ENCODE measurements at regions not wholly inside any gene's neighbourhood (a gene's known extent, or its start where the extent isn't known, plus 50 kb on each side); places are given as distances from the start of the nearest gene placed in this dataset.

DNA sequence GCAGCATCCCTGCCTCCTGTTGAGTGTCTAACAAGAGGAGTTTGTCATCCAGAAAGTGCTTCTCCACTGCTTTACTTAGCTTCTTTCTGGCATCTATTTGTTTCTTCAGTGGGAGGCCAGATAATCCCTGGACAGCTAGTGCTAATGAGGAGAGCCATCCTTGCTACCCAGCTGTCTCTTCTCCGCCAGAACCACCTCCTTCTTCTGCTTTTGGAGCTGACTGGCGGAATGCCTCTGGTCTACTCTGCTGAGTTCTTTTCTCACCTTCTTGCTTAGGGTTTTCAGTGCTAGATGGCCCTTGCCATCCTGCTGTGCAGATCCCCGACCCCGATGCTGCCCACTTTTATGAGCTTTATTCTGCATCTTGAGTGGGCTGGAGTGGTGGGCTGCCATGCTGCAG is 145.8 kb downstream of the GPBP1 start:
- TF ChIP-seq, protein P1, sequence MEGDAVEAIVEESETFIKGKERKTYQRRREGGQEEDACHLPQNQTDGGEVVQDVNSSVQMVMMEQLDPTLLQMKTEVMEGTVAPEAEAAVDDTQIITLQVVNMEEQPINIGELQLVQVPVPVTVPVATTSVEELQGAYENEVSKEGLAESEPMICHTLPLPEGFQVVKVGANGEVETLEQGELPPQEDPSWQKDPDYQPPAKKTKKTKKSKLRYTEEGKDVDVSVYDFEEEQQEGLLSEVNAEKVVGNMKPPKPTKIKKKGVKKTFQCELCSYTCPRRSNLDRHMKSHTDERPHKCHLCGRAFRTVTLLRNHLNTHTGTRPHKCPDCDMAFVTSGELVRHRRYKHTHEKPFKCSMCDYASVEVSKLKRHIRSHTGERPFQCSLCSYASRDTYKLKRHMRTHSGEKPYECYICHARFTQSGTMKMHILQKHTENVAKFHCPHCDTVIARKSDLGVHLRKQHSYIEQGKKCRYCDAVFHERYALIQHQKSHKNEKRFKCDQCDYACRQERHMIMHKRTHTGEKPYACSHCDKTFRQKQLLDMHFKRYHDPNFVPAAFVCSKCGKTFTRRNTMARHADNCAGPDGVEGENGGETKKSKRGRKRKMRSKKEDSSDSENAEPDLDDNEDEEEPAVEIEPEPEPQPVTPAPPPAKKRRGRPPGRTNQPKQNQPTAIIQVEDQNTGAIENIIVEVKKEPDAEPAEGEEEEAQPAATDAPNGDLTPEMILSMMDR (IDR thresholded peaks at IDR 0.05), result no peak
- H3K4me2 ChIP-seq (replicated peaks; ENCODE audit: extremely low read depth, low read length, poor library complexity, severe bottlenecking), result no peak overlapping the region
- Mint-ChIP-seq H3K36me3 (no peaks in the 10 kb centered on the region), H3K4me3 (no peak overlapping the region), H3K4me1 (no peaks in the 10 kb centered on the region), H3K27ac (no peak overlapping the region), H3K9me3 (peaks cover 0 to 4% (median 0%) of the 10 kb centered on the region in 7 donors), H3K27me3 (ENCODE audit: low read depth in 3 of 3) (peaks cover 0 to 2% (median 0%) of the 10 kb centered on the region in 3 donors)
- H3K79me2 ChIP-seq (ENCODE audit: insufficient read depth, low read length), result no peaks in the 10 kb centered on the region
- DNase-seq, result no peak
- no peak overlapping the region for H3K4me3 ChIP-seq (replicated peaks in 1 of 3; ENCODE audit: low read depth in 2 of 3, low read length in 3 of 3)
- no peak overlapping the region for H3K27ac ChIP-seq (ENCODE audit: low read depth in 1 of 2, low read length in 2 of 2)
- H4K20me1 ChIP-seq (ENCODE audit: insufficient read depth, low read length), result no peaks in the 10 kb centered on the region
- no peaks in the 10 kb centered on the region for H3K4me1 ChIP-seq (ENCODE audit: control insufficient read depth in 1 of 2, insufficient read depth in 2 of 2, low read length in 2 of 2)
- no peak overlapping the region for H3K9ac ChIP-seq (ENCODE audit: insufficient read depth, low read length, poor library complexity, severe bottlenecking)
- 93% methylated on average over 4 of the region's 4 CpGs for WGBS (ENCODE audit: insufficient coverage)
- no peak overlapping the region for H2AFZ ChIP-seq (ENCODE audit: insufficient read depth, low read depth, low read length, poor library complexity, severe bottlenecking)
- intact Hi-C loops (cut with micrococcal nuclease), result no loop called here
- H3K36me3 ChIP-seq (replicated peaks in 1 of 2; ENCODE audit: control insufficient read depth in 1 of 2, insufficient read depth in 2 of 2, low read length in 2 of 2), result no peaks in the 10 kb centered on the region
- H3K27me3 ChIP-seq (ENCODE audit: control insufficient read depth in 2 of 2, insufficient read depth in 2 of 2, low read length in 2 of 2), result no peaks in the 10 kb centered on the region
- no peaks in the 10 kb centered on the region for H3K9me3 ChIP-seq (replicated peaks in 1 of 2; ENCODE audit: control insufficient read depth in 1 of 2, insufficient read depth in 1 of 2, low read length in 2 of 2)

DNA sequence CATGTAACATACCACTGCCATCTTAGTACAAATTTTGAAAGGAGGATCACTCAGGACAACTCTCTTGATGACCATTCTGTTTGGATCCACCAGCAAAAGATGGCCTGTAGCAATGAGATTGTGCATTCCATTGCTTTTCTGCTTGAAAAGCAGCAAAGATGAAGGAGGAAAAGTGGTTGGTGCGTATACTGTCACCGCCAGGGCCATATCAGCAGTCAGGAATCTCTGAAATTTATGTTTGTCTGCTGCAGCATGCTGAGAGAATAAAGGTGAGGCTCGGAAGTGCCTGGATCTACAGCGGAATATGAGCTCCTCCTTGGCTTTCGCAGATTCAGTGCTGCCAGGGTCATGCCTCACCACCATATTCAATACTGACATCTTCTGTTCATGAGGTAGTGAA is 144.4 kb downstream of the GPBP1 start:
- H2AFZ ChIP-seq (ENCODE audit: insufficient read depth, low read depth, low read length, poor library complexity, severe bottlenecking), result no peak overlapping the region
- no peaks in the 10 kb centered on the region for H4K20me1 ChIP-seq (ENCODE audit: insufficient read depth, low read length)
- WGBS (ENCODE audit: insufficient coverage), result 94% methylated on average over 3 of the region's 5 CpGs
- H3K27me3 ChIP-seq (ENCODE audit: control insufficient read depth in 2 of 2, insufficient read depth in 2 of 2, low read length in 2 of 2), result no peaks in the 10 kb centered on the region
- peaks cover 0 to under 1% (median 0%) of the 10 kb centered on the region in 7 donors for H3K9me3 Mint-ChIP-seq
- H3K27me3 Mint-ChIP-seq (ENCODE audit: low read depth in 3 of 3), result no peaks in the 10 kb centered on the region
- H3K27ac ChIP-seq (ENCODE audit: low read depth in 1 of 2, low read length in 2 of 2), result no peak overlapping the region
- intact Hi-C loops (cut with micrococcal nuclease), result no loop called here
- H3K4me2 ChIP-seq (replicated peaks; ENCODE audit: extremely low read depth, low read length, poor library complexity, severe bottlenecking), result no peak overlapping the region
- no peak overlapping the region for H3K4me3 ChIP-seq (replicated peaks in 1 of 3; ENCODE audit: low read depth in 2 of 3, low read length in 3 of 3)
- H3K9ac ChIP-seq (ENCODE audit: insufficient read depth, low read length, poor library complexity, severe bottlenecking), result no peak overlapping the region
- no peaks in the 10 kb centered on the region for H3K79me2 ChIP-seq (ENCODE audit: insufficient read depth, low read length)
- no peak overlapping the region for H3K4me3 Mint-ChIP-seq
- TF ChIP-seq, protein P1 (IDR thresholded peaks at IDR 0.05), result no peak
- no peaks in the 10 kb centered on the region for H3K4me1 ChIP-seq (ENCODE audit: control insufficient read depth in 1 of 2, insufficient read depth in 2 of 2, low read length in 2 of 2)
- no peaks in the 10 kb centered on the region for H3K4me1 Mint-ChIP-seq
- H3K9me3 ChIP-seq (replicated peaks in 1 of 2; ENCODE audit: control insufficient read depth in 1 of 2, insufficient read depth in 1 of 2, low read length in 2 of 2), result no peaks in the 10 kb centered on the region
- no peaks in the 10 kb centered on the region for H3K36me3 Mint-ChIP-seq
- no peaks in the 10 kb centered on the region for H3K36me3 ChIP-seq (replicated peaks in 1 of 2; ENCODE audit: control insufficient read depth in 1 of 2, insufficient read depth in 2 of 2, low read length in 2 of 2)
- DNase-seq, result no peak
- H3K27ac Mint-ChIP-seq, result no peak overlapping the region
